K562 (cell line): ENCODE measurements at regions not wholly inside any gene's neighbourhood (a gene's known extent, or its start where the extent isn't known, plus 50 kb on each side); places are given as distances from the start of the nearest gene placed in this dataset.

Experiments
- BCL6 ChIP-seq: fragments of 250-450 bp; sonication (Bioruptor Pico); IDR thresholded peaks from 2 replicates; pipeline ENCODE4 v1.4.0; 2020
- NFE2L1 ChIP-seq: fragments of 450-650 bp; IDR thresholded peaks from 2 replicates; pipeline ENCODE4 v1.6.1; 2016; ENCODE audit warnings: missing genetic modification characterization, low read depth, mild to moderate bottlenecking, missing compliant biosample characterization, moderate library complexity, borderline replicate concordance
- ZNF12 ChIP-seq: sonication (generic); formaldehyde crosslinking; IDR thresholded peaks from 2 replicates; pipeline ENCODE4 v1.4.0; 2020; ENCODE audit warnings: mild to moderate bottlenecking, missing genetic modification reagents
- TF ChIP-seq, protein P1 (sequence below): fragments of 450-650 bp; IDR thresholded peaks from 2 replicates; pipeline ENCODE4 v1.6.1; 2016; ENCODE audit warnings: low read depth
- TF ChIP-seq, protein P2 (sequence below), 3 experiments: fragments of 200-800 bp in 1 of 3; fragments of 250-450 bp in 1 of 3; fragments of 450-650 bp in 1 of 3; sonication (Bioruptor Pico) in 1 of 3; sonication (Bioruptor generic) in 1 of 3; formaldehyde crosslinking in 1 of 3; IDR thresholded peaks; 2 replicates each; pipeline versions ENCODE4 v1.6.1 to v1.8.0; 2016 to 2022; ENCODE audit warnings: mild to moderate bottlenecking in 2 of 3, missing genetic modification characterization in 2 of 3, missing compliant biosample characterization in 1 of 3, moderate library complexity in 1 of 3

GRCh38 chr4:114481856-114482255 is 116.8 kb upstream of the UGT8 start (continued):
- TF ChIP-seq, protein P1, sequence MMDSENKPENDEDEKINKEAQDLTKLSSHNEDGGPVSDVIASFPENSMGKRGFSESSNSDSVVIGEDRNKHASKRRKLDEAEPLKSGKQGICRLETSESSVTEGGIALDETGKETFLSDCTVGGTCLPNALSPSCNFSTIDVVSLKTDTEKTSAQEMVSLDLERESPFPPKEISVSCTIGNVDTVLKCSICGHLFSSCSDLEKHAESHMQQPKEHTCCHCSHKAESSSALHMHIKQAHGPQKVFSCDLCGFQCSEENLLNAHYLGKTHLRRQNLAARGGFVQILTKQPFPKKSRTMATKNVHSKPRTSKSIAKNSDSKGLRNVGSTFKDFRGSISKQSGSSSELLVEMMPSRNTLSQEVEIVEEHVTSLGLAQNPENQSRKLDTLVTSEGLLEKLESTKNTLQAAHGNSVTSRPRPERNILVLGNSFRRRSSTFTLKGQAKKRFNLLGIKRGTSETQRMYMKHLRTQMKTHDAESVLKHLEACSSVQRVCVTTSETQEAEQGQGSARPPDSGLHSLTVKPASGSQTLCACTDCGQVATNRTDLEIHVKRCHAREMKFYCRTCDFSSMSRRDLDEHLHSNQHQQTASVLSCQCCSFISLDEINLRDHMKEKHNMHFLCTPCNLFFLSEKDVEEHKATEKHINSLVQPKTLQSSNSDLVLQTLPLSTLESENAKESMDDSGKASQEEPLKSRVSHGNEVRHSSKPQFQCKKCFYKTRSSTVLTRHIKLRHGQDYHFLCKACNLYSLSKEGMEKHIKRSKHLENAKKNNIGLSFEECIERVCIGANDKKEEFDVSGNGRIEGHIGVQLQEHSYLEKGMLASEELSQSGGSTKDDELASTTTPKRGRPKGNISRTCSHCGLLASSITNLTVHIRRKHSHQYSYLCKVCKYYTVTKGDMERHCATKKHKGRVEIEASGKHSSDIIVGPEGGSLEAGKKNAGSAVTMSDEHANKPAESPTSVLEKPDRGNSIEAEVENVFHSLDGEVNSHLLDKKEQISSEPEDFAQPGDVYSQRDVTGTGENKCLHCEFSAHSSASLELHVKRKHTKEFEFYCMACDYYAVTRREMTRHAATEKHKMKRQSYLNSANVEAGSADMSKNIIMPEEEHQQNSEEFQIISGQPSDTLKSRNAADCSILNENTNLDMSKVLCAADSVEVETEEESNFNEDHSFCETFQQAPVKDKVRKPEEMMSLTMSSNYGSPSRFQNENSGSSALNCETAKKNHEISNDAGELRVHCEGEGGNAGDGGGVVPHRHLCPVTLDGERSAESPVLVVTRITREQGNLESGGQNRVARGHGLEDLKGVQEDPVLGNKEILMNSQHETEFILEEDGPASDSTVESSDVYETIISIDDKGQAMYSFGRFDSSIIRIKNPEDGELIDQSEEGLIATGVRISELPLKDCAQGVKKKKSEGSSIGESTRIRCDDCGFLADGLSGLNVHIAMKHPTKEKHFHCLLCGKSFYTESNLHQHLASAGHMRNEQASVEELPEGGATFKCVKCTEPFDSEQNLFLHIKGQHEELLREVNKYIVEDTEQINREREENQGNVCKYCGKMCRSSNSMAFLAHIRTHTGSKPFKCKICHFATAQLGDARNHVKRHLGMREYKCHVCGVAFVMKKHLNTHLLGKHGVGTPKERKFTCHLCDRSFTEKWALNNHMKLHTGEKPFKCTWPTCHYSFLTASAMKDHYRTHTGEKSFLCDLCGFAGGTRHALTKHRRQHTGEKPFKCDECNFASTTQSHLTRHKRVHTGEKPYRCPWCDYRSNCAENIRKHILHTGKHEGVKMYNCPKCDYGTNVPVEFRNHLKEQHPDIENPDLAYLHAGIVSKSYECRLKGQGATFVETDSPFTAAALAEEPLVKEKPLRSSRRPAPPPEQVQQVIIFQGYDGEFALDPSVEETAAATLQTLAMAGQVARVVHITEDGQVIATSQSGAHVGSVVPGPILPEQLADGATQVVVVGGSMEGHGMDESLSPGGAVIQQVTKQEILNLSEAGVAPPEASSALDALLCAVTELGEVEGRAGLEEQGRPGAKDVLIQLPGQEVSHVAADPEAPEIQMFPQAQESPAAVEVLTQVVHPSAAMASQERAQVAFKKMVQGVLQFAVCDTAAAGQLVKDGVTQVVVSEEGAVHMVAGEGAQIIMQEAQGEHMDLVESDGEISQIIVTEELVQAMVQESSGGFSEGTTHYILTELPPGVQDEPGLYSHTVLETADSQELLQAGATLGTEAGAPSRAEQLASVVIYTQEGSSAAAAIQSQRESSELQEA = no peak
- TF ChIP-seq ZNF12 (no peak), BCL6 (CRISPR knock-in tag) (no peak), NFE2L1 (tag) (no peak)
- TF ChIP-seq, protein P2, sequence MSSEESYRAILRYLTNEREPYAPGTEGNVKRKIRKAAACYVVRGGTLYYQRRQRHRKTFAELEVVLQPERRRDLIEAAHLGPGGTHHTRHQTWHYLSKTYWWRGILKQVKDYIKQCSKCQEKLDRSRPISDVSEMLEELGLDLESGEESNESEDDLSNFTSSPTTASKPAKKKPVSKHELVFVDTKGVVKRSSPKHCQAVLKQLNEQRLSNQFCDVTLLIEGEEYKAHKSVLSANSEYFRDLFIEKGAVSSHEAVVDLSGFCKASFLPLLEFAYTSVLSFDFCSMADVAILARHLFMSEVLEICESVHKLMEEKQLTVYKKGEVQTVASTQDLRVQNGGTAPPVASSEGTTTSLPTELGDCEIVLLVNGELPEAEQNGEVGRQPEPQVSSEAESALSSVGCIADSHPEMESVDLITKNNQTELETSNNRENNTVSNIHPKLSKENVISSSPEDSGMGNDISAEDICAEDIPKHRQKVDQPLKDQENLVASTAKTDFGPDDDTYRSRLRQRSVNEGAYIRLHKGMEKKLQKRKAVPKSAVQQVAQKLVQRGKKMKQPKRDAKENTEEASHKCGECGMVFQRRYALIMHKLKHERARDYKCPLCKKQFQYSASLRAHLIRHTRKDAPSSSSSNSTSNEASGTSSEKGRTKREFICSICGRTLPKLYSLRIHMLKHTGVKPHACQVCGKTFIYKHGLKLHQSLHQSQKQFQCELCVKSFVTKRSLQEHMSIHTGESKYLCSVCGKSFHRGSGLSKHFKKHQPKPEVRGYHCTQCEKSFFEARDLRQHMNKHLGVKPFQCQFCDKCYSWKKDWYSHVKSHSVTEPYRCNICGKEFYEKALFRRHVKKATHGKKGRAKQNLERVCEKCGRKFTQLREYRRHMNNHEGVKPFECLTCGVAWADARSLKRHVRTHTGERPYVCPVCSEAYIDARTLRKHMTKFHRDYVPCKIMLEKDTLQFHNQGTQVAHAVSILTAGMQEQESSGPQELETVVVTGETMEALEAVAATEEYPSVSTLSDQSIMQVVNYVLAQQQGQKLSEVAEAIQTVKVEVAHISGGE (CRISPR knock-in tag; IDR thresholded peaks at IDR 0.05) = no peak
